Testis (tissue), 2 donors: ENCODE measurements at regions not wholly inside any gene's neighbourhood (a gene's known extent, or its start where the extent isn't known, plus 50 kb on each side); places are given as distances from the start of the nearest gene placed in this dataset.

Experiments used
- DNase-seq: peaks from one replicate; pipeline ENCODE4 v3.0.0-alpha.2; 2019
- H3K27ac ChIP-seq, 2 donors: fragments of 200-600 bp; sonication (generic); one replicate each; pipeline ENCODE4 v1.5.1; 2019
- H3K27me3 ChIP-seq: fragments of 200-600 bp; sonication (generic); one replicate; pipeline ENCODE4 v1.5.1; 2019
- H3K36me3 ChIP-seq: fragments of 200-600 bp; sonication (generic); one replicate; pipeline ENCODE4 v1.5.1; 2017; ENCODE audit warnings: low read depth; ENCODE audit errors: missing control alignments
- H3K4me1 ChIP-seq: fragments of 200-600 bp; sonication (generic); one replicate; pipeline ENCODE4 v1.5.1; 2019
- H3K4me3 ChIP-seq, 2 donors: fragments of 200-600 bp; sonication (generic); one replicate each; pipeline ENCODE4 v1.5.1; 2017 to 2019
- H3K9me3 ChIP-seq: fragments of 200-600 bp; sonication (generic); one replicate; pipeline ENCODE4 v1.5.1; 2017
- POLR2A ChIP-seq: fragments of 450-650 bp; IDR thresholded peaks from one replicate; pipeline ENCODE4 v1.6.1; 2017; ENCODE audit warnings: antibody characterized with exemption, mild to moderate bottlenecking, moderate library complexity
- WGBS, 2 donors: methylation state at CpG; one replicate each; pipeline ENCODE4 v1.1.5; 2018; 5-methylcytosine and 5-hydroxymethylcytosine counted together
- intact Hi-C: fragments of 100-400 bp; cut with DNase I; formaldehyde crosslinking; loops from one replicate; pipeline ENCODE4 v1.15.1; 2023; ENCODE audit warnings: low total_unique reads
- TF ChIP-seq, protein P1 (sequence below), 3 experiments: fragments of 450-650 bp in 2 of 3; fragments of 200-600 bp in 1 of 3; sonication (generic) in 1 of 3; IDR thresholded peaks; one replicate each; pipeline ENCODE4 v1.5.1; 2016 to 2019; ENCODE audit warnings: antibody characterized with exemption in 3 of 3, mild to moderate bottlenecking in 2 of 3, moderate library complexity in 1 of 3

- H3K4me1 ChIP-seq: peaks cover 4% of the 10 kb centered on the region
- 61 to 69% methylated on average over 14 of the region's 14 CpGs for WGBS, 2 donors
Measured at GRCh38 chr13:44306371-44307192, 67.0 kb upstream of the SERP2 start.

DNA sequence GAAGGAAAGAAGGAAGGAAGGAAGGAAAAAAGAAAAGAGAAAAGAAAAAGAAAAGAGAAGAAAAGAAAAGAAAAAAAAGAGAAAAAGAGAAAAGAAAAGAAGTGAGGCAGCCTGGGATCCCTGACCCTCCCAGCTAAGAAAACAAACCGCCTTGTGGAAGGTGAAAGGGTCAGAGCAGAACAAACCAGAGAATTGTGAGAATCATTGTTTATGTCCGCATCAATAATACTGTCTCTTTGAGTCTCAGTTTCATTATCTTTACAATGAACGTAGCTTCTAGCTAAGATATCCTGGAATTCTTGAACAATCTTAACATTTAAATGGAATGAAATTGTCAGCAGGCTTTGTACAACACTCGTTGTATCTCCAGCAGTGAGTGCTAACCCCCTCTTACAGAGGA, 66.4 kb upstream of the SERP2 start:
- intact Hi-C loops: no loop called here
- Histone ChIP-seq H3K4me1 (peaks cover 4% of the 10 kb centered on the region), H3K36me3 (no peaks in the 10 kb centered on the region), H3K9me3 (no peaks in the 10 kb centered on the region), H3K27ac (no peak overlapping the region), H3K27me3 (no peaks in the 10 kb centered on the region), H3K4me3 (no peak overlapping the region)
- no peak for TF ChIP-seq POLR2A
- TF ChIP-seq, protein P1, sequence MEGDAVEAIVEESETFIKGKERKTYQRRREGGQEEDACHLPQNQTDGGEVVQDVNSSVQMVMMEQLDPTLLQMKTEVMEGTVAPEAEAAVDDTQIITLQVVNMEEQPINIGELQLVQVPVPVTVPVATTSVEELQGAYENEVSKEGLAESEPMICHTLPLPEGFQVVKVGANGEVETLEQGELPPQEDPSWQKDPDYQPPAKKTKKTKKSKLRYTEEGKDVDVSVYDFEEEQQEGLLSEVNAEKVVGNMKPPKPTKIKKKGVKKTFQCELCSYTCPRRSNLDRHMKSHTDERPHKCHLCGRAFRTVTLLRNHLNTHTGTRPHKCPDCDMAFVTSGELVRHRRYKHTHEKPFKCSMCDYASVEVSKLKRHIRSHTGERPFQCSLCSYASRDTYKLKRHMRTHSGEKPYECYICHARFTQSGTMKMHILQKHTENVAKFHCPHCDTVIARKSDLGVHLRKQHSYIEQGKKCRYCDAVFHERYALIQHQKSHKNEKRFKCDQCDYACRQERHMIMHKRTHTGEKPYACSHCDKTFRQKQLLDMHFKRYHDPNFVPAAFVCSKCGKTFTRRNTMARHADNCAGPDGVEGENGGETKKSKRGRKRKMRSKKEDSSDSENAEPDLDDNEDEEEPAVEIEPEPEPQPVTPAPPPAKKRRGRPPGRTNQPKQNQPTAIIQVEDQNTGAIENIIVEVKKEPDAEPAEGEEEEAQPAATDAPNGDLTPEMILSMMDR (IDR thresholded peaks at IDR 0.05): no peak
- DNase-seq: no peak
- WGBS, 2 donors: 63 to 71% methylated on average over 4 of the region's 4 CpGs

More at GRCh38 chr13:44306371-44307192, 67.0 kb upstream of the SERP2 start:
- H3K9me3 ChIP-seq: no peaks in the 10 kb centered on the region
- no peak overlapping the region for H3K4me3 ChIP-seq
- peak overlapping the region in 1 of 2 donors; percentile 7 for H3K27ac ChIP-seq
- no peaks in the 10 kb centered on the region for H3K27me3 ChIP-seq
- no peak for TF ChIP-seq POLR2A
- TF ChIP-seq, protein P1 (IDR thresholded peaks at IDR 0.05): no peak
- DNase-seq: no peak
- no peaks in the 10 kb centered on the region for H3K36me3 ChIP-seq
- intact Hi-C loops: no loop called here

GRCh38 chr13:44307844-44308243, 65.8 kb upstream of the SERP2 start:
- Histone ChIP-seq H3K4me3 (no peak overlapping the region), H3K36me3 (no peaks in the 10 kb centered on the region), H3K4me1 (peaks cover 4% of the 10 kb centered on the region), H3K27me3 (no peaks in the 10 kb centered on the region), H3K9me3 (no peaks in the 10 kb centered on the region), H3K27ac (peak overlapping the region in 1 of 2 donors; percentile 19)
- no peak for TF ChIP-seq POLR2A
- TF ChIP-seq, protein P1 (IDR thresholded peaks at IDR 0.05): no peak
- DNase-seq: no peak
- intact Hi-C loops: no loop called here
- 88 to 100% methylated on average over 2 of the region's 2 CpGs for WGBS, 2 donors

- Histone ChIP-seq H3K4me3 (no peak overlapping the region), H3K9me3 (no peaks in the 10 kb centered on the region), H3K27me3 (no peaks in the 10 kb centered on the region), H3K36me3 (no peaks in the 10 kb centered on the region), H3K4me1 (peaks cover 4% of the 10 kb centered on the region), H3K27ac (no peak overlapping the region)
- intact Hi-C loops: no loop called here
- DNase-seq: no peak
- no peak for TF ChIP-seq POLR2A
- TF ChIP-seq, protein P1 (IDR thresholded peaks at IDR 0.05): no peak
- 93 to 98% methylated on average over 3 of the region's 3 CpGs for WGBS, 2 donors
Measured at GRCh38 chr13:44308352-44308751, 65.3 kb upstream of the SERP2 start.
